ENCODE measurements at regions not wholly inside any gene's neighbourhood (a gene's known extent, or its start where the extent isn't known, plus 50 kb on each side); places are given as distances from the start of the nearest gene placed in this dataset.

DNA sequence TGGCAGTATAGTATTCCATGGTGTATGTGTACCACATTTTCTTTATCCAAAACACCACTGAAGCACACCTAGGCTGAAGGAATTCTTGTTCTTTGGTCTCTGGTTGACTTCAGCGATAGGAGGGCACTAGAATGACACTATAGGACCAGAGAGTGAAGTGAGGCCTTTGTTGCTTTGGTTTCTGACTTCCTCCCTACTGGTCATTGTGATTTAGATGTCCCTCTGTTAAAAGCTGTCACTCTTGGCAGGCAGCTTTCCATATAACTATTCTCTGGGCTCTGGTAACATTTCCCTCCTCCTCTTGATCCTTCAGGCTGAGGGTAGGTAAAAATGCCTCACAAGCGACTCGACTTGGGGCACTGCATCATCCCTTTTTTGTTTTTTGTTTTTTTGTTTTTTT lies 236.3 kb downstream of the MAFB start:
- no peak overlapping the region for H3K4me3 ChIP-seq
- in situ Hi-C loops (cut with MboI) = no loop called here
- no peak overlapping the region for H3K27ac ChIP-seq
- H3K4me1 ChIP-seq (ENCODE audit: insufficient read depth) = no peaks in the 10 kb centered on the region
- no peak overlapping the region for H3K4me2 ChIP-seq (ENCODE audit: unreplicated experiment)
- no peaks in the 10 kb centered on the region for H3K9me2 ChIP-seq (ENCODE audit: insufficient read depth)
- no peaks in the 10 kb centered on the region for H4K20me1 ChIP-seq (ENCODE audit: insufficient read depth)
- no peak for DNase-seq
- 73 to 79% methylated on average over 3 of the region's 3 CpGs for WGBS, 2 experiments (ENCODE audit: low coverage in 1 of 2, low lambda C conversion rate in 2 of 2, missing lambda C conversion rate in 2 of 2)
- no peaks in the 10 kb centered on the region; the same call in 1 of the 2 replicates for H3K27me3 ChIP-seq (replicated peaks; ENCODE audit: insufficient read depth)
- no peak overlapping the region for H2AFZ ChIP-seq
- no peak for TF ChIP-seq EZH2phosphoT487 (IDR thresholded peaks at IDR 0.05; ENCODE audit: insufficient read depth, low read depth)
- H3K79me2 ChIP-seq (ENCODE audit: insufficient read depth) = no peaks in the 10 kb centered on the region
- H3K36me3 ChIP-seq (ENCODE audit: low read depth) = no peaks in the 10 kb centered on the region
- no peak overlapping the region for H3K9ac ChIP-seq
- H3K9me3 ChIP-seq (ENCODE audit: low read depth) = no peaks in the 10 kb centered on the region
- no peaks in the 10 kb centered on the region for H3F3A ChIP-seq (ENCODE audit: insufficient read depth)

DNA sequence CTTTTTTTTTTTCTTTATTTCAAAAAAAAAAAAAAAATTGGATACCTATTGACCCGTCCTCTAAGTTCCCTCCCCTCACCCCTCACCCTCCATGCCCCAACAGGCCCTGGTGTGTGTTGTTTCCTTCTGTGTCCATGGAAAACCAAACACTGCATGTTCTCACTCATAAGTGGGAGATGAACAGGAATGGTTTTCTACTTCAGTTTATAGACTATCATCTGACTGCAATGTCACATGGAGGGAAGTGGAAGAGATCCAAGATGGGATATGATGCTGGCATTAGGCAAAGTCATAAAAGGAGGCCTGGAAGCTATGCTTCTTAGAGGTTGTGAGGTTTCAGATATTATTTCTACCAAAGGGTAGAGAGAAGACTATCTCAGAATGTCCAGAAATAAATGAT lies 237.5 kb downstream of the MAFB start:
- H4K20me1 ChIP-seq (ENCODE audit: insufficient read depth) = no peaks in the 10 kb centered on the region
- no peaks in the 10 kb centered on the region for H3K9me3 ChIP-seq (ENCODE audit: low read depth)
- WGBS, 2 experiments (ENCODE audit: low coverage in 1 of 2, low lambda C conversion rate in 2 of 2, missing lambda C conversion rate in 2 of 2) = 71 to 73% methylated on average over 1 of the region's 1 CpG
- no peaks in the 10 kb centered on the region; the same call in 1 of the 2 replicates for H3K27me3 ChIP-seq (replicated peaks; ENCODE audit: insufficient read depth)
- no peaks in the 10 kb centered on the region for H3K36me3 ChIP-seq (ENCODE audit: low read depth)
- H3K4me2 ChIP-seq (ENCODE audit: unreplicated experiment) = no peak overlapping the region
- H3F3A ChIP-seq (ENCODE audit: insufficient read depth) = no peaks in the 10 kb centered on the region
- H3K9me2 ChIP-seq (ENCODE audit: insufficient read depth) = no peaks in the 10 kb centered on the region
- H3K27ac ChIP-seq = no peak overlapping the region
- TF ChIP-seq EZH2 (IDR thresholded peaks at IDR 0.05; ENCODE audit: insufficient read depth, poor library complexity, severe bottlenecking) = no peak
- no peak for TF ChIP-seq EZH2phosphoT487 (IDR thresholded peaks at IDR 0.05; ENCODE audit: insufficient read depth, low read depth)
- no peak for DNase-seq
- in situ Hi-C loops (cut with MboI) = no loop called here
- no peak overlapping the region for H3K9ac ChIP-seq
- no peaks in the 10 kb centered on the region for H3K4me1 ChIP-seq (ENCODE audit: insufficient read depth)
- no peak overlapping the region for H3K4me3 ChIP-seq
- no peak overlapping the region for H2AFZ ChIP-seq
- H3K79me2 ChIP-seq (ENCODE audit: insufficient read depth) = no peaks in the 10 kb centered on the region

DNA sequence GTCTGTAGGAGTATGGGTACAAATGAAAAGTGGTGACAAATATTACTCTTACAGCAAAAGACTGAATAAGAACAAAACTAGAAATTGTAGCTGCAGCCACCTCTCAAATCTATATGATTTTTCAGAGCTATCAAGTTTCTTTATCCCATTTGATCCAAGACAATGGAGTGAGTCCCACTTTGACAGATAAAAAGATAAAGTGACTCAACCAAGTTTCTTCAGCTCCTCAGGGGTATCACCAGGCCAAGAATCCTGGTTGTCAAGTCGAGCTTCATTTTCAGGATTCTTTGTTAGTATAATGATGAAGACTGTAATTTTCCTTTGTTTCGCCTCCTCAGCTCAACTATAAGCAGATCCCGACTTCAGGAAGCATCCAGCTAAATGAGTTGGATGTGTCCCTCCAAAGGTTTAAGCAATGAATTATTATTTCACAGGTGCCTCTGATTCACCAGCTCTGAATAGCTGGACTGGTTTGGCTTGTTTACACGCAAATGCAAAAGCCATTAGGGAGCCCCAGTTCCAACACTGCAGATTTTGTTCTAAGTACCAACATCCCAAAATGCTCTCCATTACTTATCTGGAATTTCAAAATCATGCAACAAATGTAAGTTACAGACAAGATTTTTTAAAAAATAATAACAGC lies 238.9 kb downstream of the MAFB start:
- H3K9me2 ChIP-seq (ENCODE audit: insufficient read depth) = no peaks in the 10 kb centered on the region
- no peak overlapping the region for H2AFZ ChIP-seq
- no peak overlapping the region for H3K9ac ChIP-seq
- 74 to 79% methylated on average over 4 of the region's 4 CpGs for WGBS, 2 experiments (ENCODE audit: low coverage in 1 of 2, low lambda C conversion rate in 2 of 2, missing lambda C conversion rate in 2 of 2)
- in situ Hi-C loops (cut with MboI) = no loop called here
- H3K79me2 ChIP-seq (ENCODE audit: insufficient read depth) = no peaks in the 10 kb centered on the region
- H3K9me3 ChIP-seq (ENCODE audit: low read depth) = no peaks in the 10 kb centered on the region
- no peak overlapping the region for H3K4me3 ChIP-seq
- H3K36me3 ChIP-seq (ENCODE audit: low read depth) = no peaks in the 10 kb centered on the region
- no peaks in the 10 kb centered on the region for H3K4me1 ChIP-seq (ENCODE audit: insufficient read depth)
- H3K27me3 ChIP-seq (replicated peaks; ENCODE audit: insufficient read depth) = no peaks in the 10 kb centered on the region
- H3F3A ChIP-seq (ENCODE audit: insufficient read depth) = no peaks in the 10 kb centered on the region
- DNase-seq = no peak
- no peak overlapping the region for H3K27ac ChIP-seq
- TF ChIP-seq EZH2 (IDR thresholded peaks at IDR 0.05; ENCODE audit: insufficient read depth, poor library complexity, severe bottlenecking) (no peak), EZH2phosphoT487 (IDR thresholded peaks at IDR 0.05; ENCODE audit: insufficient read depth, low read depth) (no peak)
- no peaks in the 10 kb centered on the region for H4K20me1 ChIP-seq (ENCODE audit: insufficient read depth)
- no peak overlapping the region for H3K4me2 ChIP-seq (ENCODE audit: unreplicated experiment)

DNA sequence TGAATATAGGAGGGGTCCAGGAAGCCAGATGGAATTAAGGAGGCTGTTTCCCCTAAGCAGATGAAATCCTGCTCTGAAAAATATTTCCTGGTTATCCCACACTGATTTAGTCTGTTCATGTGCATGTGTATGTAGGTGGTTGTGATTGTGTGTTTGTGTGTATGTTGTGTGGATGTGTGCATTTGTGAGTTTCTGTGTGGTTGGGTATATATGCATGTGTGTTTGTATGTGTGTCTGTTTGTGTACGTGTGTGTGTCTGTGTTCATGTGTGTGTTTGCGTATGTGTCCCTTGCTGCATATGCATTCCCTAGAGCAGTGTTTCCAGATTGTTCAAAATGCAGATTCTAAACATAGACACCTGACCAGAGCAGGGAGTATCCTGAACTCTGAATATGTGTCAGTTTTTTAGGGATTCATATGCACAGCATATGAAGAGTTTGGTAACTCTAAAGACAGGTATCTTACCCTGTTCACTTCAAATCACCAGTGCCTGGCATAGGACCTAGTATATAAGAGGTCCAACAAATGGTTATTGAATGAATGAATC lies 239.8 kb downstream of the MAFB start:
- TF ChIP-seq EZH2 (IDR thresholded peaks at IDR 0.05; ENCODE audit: insufficient read depth, poor library complexity, severe bottlenecking) = no peak
- no peak for TF ChIP-seq EZH2phosphoT487 (IDR thresholded peaks at IDR 0.05; ENCODE audit: insufficient read depth, low read depth)
- Histone ChIP-seq H3K4me3 (no peak overlapping the region), H3K27me3 (replicated peaks; ENCODE audit: insufficient read depth) (no peaks in the 10 kb centered on the region), H3K4me2 (ENCODE audit: unreplicated experiment) (no peak overlapping the region), H4K20me1 (ENCODE audit: insufficient read depth) (no peaks in the 10 kb centered on the region), H3K79me2 (ENCODE audit: insufficient read depth) (no peaks in the 10 kb centered on the region), H3K36me3 (ENCODE audit: low read depth) (no peaks in the 10 kb centered on the region), H3K27ac (no peak overlapping the region), H3K4me1 (ENCODE audit: insufficient read depth) (no peaks in the 10 kb centered on the region), H3K9me2 (ENCODE audit: insufficient read depth) (no peaks in the 10 kb centered on the region), H3K9ac (no peak overlapping the region), H3F3A (ENCODE audit: insufficient read depth) (no peaks in the 10 kb centered on the region), H3K9me3 (ENCODE audit: low read depth) (no peaks in the 10 kb centered on the region), H2AFZ (no peak overlapping the region)
- in situ Hi-C loops (cut with MboI) = no loop called here
- 80 to 86% methylated on average over 2 of the region's 2 CpGs for WGBS, 2 experiments (ENCODE audit: low coverage in 1 of 2, low lambda C conversion rate in 2 of 2, missing lambda C conversion rate in 2 of 2)
- no peak for DNase-seq
